ENCODE measurements at regions not wholly inside any gene's neighbourhood (a gene's known extent, or its start where the extent isn't known, plus 50 kb on each side); places are given as distances from the start of the nearest gene placed in this dataset. TPM values are rescaled to one million over a fixed set of nuclear protein-coding genes. Genes with fewer than 3 reads are reported as not detected.

DNA sequence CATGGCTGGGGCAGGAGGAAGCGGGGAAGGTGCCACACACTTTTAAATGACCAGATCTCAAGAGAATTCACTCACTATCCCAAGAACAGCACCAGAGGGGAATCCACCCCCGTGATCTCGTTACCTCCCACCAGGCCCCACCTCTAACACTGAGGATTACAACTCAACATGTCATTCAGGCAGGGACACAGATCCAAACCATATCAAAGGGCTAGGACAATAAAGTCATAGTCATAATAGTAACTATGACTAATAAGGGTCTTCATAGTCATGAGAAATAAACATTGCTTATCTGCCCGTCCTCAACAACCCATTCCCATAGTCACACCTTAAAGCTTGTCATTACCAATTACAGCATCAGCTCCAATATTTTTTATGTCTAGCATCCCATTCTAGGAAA lies 65.3 kb upstream of the SMC2 start:
- TF ChIP-seq CTCF (IDR thresholded peaks at IDR 0.05; ENCODE audit: extremely low read depth in 1 of 2, insufficient read depth in 1 of 2, low read depth in 1 of 2, low read length in 2 of 2): no peak
- no peak for TF ChIP-seq EZH2 (IDR thresholded peaks at IDR 0.05; ENCODE audit: borderline replicate concordance, low read depth, low read length, severe bottlenecking)
- TF ChIP-seq MYC (IDR thresholded peaks at IDR 0.05; ENCODE audit: low read depth, low read length): no peak
- no peak for TF ChIP-seq POLR2AphosphoS5 (IDR thresholded peaks at IDR 0.05; ENCODE audit: insufficient read depth, low read depth, low read length)
- TF ChIP-seq POLR2A (IDR thresholded peaks at IDR 0.05; ENCODE audit: low read depth, low read length): no peak
- no peak for TF ChIP-seq GATA2 (IDR thresholded peaks at IDR 0.05; ENCODE audit: insufficient read depth, insufficient read length, low read depth, low read length)
- TF ChIP-seq JUN (IDR thresholded peaks at IDR 0.05; ENCODE audit: borderline replicate concordance, insufficient read depth, insufficient read length, low read depth): no peak
- no peak for TF ChIP-seq MAX (IDR thresholded peaks at IDR 0.05; ENCODE audit: insufficient read depth, insufficient read length)
- no peak for TF ChIP-seq FOS (IDR thresholded peaks at IDR 0.05; ENCODE audit: borderline replicate concordance, insufficient read depth, low read length)
- Histone ChIP-seq H3K79me2 (ENCODE audit: control insufficient read depth, insufficient read depth, low read length) (no peaks in the 10 kb centered on the region), H3K27me3 (ENCODE audit: control insufficient read depth in 2 of 2, insufficient read depth in 2 of 2, low read length in 2 of 2) (no peaks in the 10 kb centered on the region), H3K9ac (replicated peaks; ENCODE audit: extremely low read depth, insufficient read depth, low read length) (no peak overlapping the region), H3K36me3 (ENCODE audit: control insufficient read depth in 2 of 2, extremely low read depth in 1 of 2, insufficient read depth in 2 of 2, low read length in 2 of 2) (no peaks in the 10 kb centered on the region), H3K9me1 (replicated peaks; ENCODE audit: control insufficient read depth, extremely low read depth, insufficient read depth, low read length) (no peaks in the 10 kb centered on the region), H3K9me3 (replicated peaks; ENCODE audit: control insufficient read depth, insufficient read depth, low read length) (no peaks in the 10 kb centered on the region), H3K4me1 (ENCODE audit: control insufficient read depth, extremely low read depth, insufficient read depth, low read length) (no peaks in the 10 kb centered on the region), H2AFZ (ENCODE audit: low read depth, low read length) (no peak overlapping the region), H4K20me1 (replicated peaks; ENCODE audit: control insufficient read depth, extremely low read depth, insufficient read depth, low read length) (no peaks in the 10 kb centered on the region), H3K4me2 (ENCODE audit: insufficient read depth, low read length) (no peak overlapping the region), H3K4me3 (replicated peaks in 1 of 3; ENCODE audit: insufficient read depth in 1 of 3, low read depth in 1 of 3, low read length in 3 of 3) (no peak overlapping the region), H3K27ac (ENCODE audit: insufficient read depth, low read depth, low read length) (no peak overlapping the region)
- ChIA-PET POLR2A (no interaction called here), CTCF (no interaction called here)
- no TSS peak for BruUV-seq (replicated peaks)
- DNase-seq (ENCODE audit: low read depth, low spot score) (no peak), FAIRE-seq (no peak)
- dilution Hi-C loops (cut with MboI; ENCODE audit: extremely low pct_ligation_motif_present, low sequenced_read_pairs): no loop called here
- intact Hi-C loops (cut with micrococcal nuclease): no loop called here

Small RNA genes lying in the stretch of these regions (small RNA-seq; reads per million reads assigned to genes)
- not detected for gene RNA5SP291 (ENCODE audit: insufficient read depth, insufficient read length, low read depth, low replicate concordance)
